NCI-H526 treated with DMSO at 0.1 percent for 48 hours (cell line): ENCODE measurements at regions not wholly inside any gene's neighbourhood (a gene's known extent, or its start where the extent isn't known, plus 50 kb on each side); places are given as distances from the start of the nearest gene placed in this dataset.
"Not testable (repeated sequence)": the region's sequence is repeated elsewhere in the genome, so short reads cannot be mapped to it uniquely, and the experiment has no call there.

Source experiments
- DNase-seq: peaks from one replicate; lab custom pipeline; 2025; lab: John Stamatoyannopoulos, UW

- DNase-seq = no peak
Observed at GRCh38 chr4:99763635-99764101, 53.0 kb upstream of the DAPP1 start.

GRCh38 chr4:99762728-99763127 lies 53.9 kb upstream of the DAPP1 start:
- no peak for DNase-seq

- DNase-seq = no peak
Observed at GRCh38 chr4:99759988-99760387, 56.6 kb upstream of the DAPP1 start.

GRCh38 chr4:99759346-99759984 lies 57.2 kb upstream of the DAPP1 start:
- DNase-seq = no peak

- no peak for DNase-seq
Observed at GRCh38 chr4:99755223-99755944, 61.2 kb upstream of the DAPP1 start.

DNA sequence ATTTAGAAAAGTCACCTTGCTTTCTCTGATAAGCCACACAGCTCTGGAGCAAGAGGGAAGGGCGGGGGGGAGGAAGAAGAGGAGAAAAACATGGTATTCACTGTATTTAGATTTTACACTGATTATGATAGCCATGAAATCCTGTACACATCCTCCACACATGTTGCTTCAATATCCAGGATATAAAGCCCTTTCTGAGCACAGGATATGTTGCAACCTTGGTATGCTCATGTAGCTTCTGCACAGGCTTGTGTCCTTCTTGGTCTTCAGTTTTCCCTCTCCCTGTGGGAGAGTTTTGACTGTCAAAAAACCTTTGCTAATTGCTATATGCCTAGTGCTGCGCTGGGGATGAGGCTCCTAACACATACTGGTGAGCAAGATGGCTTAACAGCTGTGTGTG lies 61.9 kb upstream of the DAPP1 start:
- DNase-seq = no peak

GRCh38 chr4:99753931-99754330 lies 62.7 kb upstream of the DAPP1 start:
- DNase-seq = no peak

GRCh38 chr4:99749445-99750391 lies 66.9 kb upstream of the DAPP1 start:
- no peak for DNase-seq

- no peak for DNase-seq
Observed at GRCh38 chr4:99746443-99746842, 70.2 kb upstream of the DAPP1 start.

DNA sequence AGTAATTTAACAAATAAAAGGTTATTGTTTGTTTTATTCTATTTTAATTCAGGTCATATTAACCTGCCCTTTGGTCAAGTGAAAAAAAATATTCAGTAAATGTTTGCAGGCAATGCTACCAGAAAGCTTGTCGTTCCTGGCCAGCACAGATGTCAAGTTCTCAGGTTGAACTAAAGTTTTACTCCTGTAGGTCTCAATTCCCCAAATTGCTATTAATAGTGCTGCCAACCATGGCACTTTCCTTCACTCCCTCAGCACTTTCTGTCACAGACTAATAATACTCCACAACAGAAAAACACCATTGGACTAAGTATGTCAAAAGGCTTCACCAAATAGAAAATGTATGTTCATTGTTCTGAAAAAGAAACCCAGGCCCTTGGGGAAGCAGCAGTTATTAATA lies 79.2 kb upstream of the C4orf54 start:
- no peak for DNase-seq

DNA sequence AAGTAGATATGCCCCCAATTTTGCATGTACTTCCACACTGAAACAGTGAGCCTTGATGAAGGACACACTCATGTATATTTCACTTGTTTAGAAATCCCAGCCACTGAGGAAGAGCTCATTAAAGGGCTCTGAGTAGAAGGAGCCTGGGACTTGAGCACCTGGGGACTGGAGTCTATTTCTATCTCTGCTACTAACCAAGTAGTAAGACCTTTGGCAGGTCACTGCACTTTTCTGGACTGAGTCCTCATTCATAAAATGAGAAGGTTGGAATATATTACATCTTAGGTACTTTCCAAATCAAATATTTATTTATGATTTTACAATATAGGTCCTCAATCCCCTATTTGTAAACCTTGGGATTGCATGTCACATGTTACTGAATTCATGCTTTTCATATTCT lies 78.2 kb upstream of the C4orf54 start:
- DNase-seq = no peak

- DNase-seq = no peak
Observed at GRCh38 chr4:99734583-99735322, 77.1 kb upstream of the C4orf54 start.

- DNase-seq = not testable (repeated sequence)
Observed at GRCh38 chr4:99733455-99733854, 75.8 kb upstream of the C4orf54 start.

DNA sequence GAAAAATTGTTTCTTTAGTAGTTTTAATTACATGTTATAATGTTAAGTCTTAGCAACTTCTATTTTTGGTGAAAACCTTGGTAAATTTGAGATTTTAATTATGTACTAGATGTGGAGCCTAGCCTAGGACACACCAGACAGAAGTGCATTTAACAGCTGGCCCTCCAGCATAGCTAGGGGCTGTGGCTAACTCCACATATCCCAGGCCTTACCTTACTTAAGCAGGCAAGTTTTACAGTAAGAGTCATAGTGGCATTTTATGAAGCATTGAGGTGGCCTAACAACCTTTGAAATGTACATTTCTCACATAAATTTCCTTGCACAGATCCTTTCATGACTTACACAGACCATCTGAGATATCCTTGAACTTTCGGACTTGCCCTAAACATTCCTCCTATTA lies 71.6 kb upstream of the C4orf54 start:
- no peak for DNase-seq

- no peak for DNase-seq
Observed at GRCh38 chr4:99724067-99724466, 66.4 kb upstream of the C4orf54 start.

DNA sequence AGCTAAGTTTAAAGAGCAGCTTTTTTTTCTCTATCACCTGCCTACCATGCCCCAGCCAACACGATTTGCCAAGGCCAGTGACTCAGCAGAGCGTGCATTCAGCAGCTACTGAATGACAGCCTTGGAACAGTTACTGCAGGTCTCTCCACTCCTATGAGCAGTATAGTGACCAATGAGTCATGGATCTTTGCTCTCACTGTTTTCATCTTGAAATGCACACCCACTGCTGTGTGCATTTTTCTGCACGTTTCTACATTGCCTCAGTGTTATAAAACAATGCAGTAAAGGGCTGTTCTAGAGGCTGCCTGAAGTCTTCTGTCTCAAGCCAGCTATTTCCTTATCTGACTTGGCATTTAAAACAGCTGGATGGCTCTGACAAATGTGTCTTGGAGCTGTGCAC lies 66.0 kb upstream of the C4orf54 start:
- no peak for DNase-seq

DNA sequence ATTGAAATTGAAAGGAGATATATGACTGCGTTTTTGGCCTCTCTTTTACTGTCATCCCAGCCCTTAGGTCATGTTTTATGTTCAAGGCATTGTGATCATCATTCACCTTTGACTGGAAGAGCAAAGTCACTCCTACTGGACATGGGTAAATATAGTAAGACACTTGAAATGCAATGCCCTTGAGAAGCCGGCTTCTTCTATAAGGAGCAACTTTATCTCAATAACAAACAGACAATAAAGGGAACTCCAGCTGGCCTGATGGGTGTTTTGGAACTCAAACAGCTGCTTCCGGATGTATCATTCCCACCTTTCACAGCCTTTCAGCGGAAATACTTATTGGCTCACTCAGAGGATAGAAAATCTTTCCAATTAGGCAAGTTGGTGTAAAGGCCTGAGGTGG lies 65.1 kb upstream of the C4orf54 start:
- no peak for DNase-seq

GRCh38 chr4:99722006-99722405 lies 64.4 kb upstream of the C4orf54 start:
- no peak for DNase-seq

DNA sequence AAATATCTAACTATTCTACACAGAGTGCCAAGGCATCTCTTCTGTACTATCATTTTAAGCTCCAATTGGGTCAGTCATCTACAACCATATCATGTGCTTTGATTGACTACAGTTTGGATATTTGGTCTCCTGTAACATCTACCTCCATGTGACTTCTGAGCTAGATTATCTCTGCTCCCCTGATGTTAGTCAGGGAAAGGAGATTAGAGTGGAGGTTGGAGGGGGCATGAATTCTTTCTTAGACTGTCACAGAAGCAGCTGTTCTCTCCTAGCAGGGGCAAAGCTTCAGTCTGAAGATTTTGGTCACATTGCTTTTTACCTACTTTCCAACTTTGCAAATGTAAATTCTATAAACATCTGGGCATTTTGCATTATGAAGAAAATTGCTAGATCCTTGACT lies 62.6 kb upstream of the C4orf54 start:
- DNase-seq = no peak

DNA sequence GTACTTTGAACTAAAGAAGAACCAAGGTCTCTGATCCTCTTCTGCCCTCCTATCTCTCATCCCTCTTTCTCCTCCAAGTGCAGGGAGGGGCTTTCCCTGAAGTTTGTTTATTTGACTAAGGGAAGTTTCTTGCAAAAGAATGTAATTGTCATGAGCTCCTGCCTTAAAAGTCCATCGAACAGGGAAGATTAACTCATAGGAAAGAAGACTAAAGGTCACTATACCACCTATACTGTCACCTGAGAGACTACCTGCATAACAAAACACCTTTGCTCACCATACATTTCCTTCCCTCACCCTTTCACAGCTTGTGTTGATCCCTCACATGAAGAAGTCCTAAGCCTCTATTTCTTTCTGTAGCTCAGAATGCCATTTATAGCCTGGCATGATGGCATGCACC lies 59.4 kb upstream of the C4orf54 start:
- DNase-seq = no peak

DNA sequence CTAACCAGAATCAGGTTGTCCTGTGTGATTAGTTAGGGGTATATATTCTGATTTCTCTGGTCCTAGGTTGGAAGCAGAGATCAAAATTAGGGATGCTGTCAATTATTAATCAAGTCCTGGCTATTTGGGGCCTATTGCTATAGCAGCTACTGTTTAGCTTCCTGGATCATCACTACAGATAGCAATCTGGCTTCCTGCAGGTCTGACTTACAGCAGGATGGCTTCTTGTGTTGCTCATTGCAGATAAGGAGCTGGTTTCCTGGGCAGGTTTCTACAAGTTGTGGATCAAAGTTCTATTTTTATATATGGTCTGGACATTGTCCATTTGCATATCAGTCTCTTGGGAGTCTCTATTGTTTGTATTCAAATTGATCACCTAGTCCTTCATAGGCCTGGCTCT lies 57.7 kb upstream of the C4orf54 start:
- DNase-seq = peak; percentile 39

DNA sequence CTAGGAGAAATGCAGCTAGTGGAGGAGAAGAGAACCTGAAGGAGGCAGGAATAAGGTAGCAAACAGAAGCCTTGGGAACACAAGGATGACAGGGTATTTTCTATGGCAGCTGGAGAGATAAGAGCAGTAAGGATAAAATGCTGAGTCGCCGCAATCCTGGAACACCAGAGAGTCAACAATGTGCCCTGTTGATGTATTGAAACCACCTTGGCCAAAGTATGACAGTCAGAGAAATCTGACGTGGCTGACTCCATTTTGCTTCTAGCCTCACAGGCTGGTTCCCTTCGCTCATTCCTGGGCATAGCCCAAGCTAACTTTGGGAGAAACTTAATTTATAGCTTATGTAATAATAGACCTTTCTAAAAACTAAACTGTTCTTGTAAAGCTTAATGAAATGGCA lies 56.6 kb upstream of the C4orf54 start:
- DNase-seq = no peak
